NCI-H460 (cell line): ENCODE measurements at regions not wholly inside any gene's neighbourhood (a gene's known extent, or its start where the extent isn't known, plus 50 kb on each side); places are given as distances from the start of the nearest gene placed in this dataset.
"Not testable (repeated sequence)": the region's sequence is repeated elsewhere in the genome, so short reads cannot be mapped to it uniquely, and the experiment has no call there.

Experiments used
- DNase-seq: peaks from one replicate; pipeline ENCODE4 v3.0.0-alpha.2; 2016; ENCODE audit warnings: low read depth; ENCODE audit errors: extremely low read depth

DNA sequence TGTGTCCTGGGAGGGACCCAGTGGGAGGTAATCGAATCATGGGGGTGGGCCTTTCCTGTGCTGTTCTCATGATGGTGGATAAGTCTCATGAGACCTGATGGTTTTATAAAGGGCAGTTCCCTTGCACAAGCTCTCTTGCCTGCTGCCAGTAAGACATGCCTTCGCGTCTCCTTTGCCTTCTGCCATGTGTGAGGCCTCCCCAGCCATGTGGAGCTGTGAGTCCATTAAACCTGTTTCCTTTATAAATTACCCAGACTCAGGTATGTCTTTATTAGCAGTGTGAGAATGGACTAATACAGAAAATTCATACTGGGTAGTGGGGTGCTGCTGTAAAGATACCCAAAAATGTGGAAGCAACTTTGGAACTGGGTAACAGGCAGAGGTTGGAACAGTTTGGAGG, 300.0 kb upstream of the ZFP42 start:
- not testable (repeated sequence) for DNase-seq

DNA sequence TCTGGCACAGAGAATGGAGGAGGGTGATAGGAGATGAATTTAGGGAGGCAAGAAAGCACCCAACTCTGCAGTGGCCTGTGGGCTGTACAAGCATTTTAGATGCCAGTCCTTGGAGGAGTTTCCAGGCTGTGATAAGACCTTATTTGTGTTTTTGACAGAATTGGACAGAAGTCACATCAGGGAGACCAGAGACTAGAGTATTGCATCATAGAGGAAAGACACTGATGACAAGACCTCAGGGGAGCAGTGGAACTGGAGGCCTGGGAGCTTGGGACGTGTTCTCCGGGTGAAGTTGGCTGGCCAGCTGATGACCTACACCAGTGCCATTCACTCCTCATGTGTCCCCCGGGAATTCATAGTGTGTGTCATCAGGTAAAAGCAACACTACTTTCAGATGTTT, 284.0 kb upstream of the ZFP42 start:
- no peak for DNase-seq

DNA sequence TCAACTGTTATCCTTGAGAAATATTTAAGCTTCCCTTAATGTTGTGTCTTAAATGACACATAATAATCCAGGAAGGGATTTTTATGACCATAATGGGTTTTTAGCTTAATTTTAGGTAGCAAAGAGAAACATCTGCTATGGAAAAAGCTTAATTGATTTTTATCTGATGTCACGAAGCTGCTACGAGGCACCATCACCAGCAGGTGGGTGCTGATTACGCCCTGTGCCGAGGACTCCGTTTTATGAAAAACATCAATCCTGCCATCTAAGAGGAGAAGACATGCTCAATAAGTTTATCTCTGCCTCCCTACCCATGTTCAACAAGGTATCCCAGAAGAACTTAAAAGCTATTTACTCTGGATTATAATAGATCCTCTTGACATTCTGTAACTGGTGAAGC, 280.6 kb upstream of the ZFP42 start:
- no peak for DNase-seq

DNA sequence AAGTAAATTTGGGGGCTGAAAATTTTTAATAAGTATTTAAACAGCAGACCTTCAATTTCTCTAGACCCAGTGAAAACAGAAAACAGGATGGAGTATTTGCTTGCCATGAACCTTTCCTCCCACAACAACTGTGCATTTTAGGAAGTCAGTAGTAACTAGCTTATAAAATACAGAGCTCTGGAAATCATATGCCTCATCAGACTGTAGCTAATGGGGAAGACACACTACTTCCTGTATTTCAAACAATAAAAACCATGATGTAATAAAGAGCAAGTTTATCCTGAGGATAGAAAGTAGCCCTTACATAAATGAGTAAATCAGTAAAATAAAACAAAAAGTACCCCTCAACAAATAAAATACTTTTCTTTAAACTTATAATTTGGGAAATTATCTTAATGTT, 280.1 kb upstream of the ZFP42 start:
- DNase-seq: no peak

DNA sequence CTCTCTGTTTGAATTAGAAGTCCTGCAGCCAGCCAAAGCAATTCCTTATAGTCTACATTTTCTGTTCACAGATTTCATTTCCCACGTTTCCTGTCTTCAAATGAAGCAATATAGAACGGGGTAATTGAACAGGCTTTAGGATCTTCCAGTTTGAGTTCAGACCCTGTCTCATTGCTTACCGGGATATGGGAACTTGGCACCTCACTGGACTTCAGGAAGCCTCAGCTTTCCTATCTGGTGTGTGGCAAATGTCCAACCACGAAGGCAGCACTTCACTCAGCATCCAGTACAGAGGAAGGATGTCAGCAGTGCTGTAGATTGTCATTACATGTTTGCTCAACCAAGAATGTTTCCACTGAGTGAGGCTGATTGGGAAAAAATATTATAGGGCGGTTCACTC, 271.1 kb upstream of the ZFP42 start:
- no peak for DNase-seq

DNA sequence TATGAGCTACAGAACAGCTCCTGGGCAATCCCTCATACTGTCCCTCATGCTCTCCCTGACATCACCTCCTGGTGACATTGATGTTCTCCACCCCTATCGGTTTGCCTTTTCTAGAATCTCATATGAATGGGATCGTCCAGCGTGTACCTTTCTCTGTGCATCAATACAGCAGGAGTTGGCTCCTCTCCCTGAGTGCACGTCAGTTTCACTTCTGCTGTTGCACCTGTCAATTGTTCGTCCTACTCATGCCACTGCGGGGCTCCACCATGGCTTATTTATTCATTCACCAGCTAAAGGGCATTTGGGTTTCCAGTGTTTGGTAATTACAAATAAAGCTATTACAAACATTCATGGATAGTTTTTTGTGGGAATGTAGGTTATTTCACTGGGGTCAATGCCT, 269.1 kb upstream of the ZFP42 start:
- DNase-seq: no peak

DNA sequence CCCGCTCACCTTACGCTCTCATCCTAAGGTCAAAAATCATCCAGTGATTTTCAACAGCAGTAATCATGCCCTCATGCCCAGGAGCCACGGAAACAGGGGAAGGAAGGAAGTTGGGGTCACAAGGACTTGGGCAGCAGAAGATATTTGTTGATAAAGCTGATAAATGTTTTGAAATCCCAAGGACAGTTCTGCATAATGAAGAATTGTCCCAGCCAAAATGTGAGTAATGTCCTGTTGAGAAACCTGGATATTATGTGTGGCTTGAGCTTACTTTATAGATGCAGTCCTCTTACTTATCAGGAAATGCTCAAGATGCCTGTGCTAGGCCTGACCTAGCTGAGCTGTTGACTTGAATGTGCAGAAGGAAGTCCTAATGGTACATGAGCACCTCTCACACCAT, 263.0 kb upstream of the ZFP42 start:
- DNase-seq: no peak

DNA sequence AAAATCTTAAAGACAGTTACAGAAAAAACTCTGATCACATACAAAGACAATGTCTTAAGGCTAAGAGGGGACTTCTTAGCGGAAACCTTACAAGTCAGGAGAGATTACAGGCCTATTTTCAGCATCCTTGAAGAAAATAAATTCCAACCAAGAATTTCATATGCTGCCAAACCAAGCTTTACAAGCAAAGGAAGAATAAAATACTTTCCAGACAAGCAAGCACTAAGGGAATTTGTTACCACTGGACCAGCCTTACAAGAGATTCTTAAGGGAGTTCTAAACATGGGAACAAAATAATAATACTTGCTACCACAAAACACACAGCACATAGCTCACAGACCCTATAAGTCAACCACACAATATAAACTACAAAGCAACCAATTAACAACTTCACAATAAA, 255.8 kb upstream of the ZFP42 start:
- DNase-seq: no peak

DNA sequence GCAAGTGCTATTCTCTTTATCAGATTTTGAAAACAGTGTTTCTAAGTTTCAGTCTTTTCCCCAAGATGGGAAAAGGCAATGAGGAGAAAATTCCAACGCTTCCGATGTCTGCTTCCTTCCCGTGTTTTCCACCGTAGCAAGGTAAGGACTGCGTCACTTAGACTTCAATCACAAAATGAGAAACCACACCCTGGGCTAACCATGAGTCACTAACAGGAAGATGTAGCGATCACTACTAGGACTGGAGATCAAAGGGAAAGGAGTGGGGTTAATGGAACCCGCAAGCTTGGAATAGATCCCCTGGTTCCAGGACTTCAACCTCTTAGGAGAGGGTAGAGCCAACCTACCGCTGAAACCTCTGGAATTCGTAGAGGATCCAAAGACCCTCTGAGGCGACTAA, 250.7 kb upstream of the ZFP42 start:
- DNase-seq: no peak

DNA sequence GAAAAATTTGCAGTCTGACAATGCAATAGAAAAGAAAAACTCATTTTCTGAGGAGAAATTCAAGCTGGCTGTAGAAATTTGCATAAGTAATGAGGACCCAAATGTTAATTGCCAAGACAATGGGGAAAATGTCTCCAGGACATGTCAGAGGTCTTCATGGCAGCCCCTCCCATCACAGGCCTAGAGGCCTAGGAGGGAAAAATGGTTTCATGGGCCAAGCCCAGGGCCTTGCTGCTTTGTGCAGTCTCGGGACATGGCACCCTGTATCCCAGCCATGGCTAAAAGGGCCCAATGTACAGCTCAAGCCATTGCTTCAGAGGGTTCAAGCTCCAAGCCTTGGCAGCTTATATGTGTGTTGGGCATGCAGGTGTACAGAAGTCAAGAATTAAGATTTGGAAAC, 244.9 kb upstream of the ZFP42 start:
- DNase-seq: not testable (repeated sequence)

DNA sequence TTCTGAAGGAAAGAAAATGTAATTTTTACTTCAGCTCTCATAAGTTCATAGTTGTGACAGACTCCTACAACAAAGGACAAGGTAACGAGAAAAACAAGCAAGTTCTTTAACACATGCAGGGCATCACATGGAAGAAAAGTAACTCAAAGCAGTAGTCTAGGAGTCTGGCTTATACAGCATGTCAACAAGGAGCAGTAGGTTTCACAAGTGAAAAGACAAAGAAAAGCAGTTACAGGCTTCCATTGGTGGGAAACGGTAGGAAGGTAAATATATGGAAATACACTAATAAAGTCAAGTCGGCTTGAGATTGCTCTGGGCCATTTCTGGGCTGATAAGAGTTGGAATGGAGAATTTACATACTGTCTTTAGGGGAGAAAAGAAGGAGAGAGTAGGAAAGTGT, 228.4 kb upstream of the ZFP42 start:
- no peak for DNase-seq

DNA sequence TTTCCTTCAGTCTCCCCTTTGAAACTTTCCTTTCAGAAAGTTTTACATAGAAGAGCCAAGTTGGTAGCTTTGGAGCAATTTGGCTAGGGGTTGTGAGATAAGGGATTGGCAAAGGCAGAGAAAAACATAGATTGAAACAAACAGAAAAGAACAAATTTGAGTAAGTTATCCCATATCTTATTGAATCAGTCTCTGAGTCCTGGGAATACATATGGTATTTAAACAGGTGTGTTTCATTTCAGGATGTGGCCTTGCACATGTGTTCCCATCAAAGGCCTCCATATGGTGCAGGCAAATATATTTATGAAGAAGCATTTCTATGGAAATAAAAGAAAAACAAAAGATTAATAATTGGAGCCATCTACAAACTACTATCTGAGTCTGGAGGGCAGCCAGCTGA, 227.9 kb upstream of the ZFP42 start:
- no peak for DNase-seq

DNA sequence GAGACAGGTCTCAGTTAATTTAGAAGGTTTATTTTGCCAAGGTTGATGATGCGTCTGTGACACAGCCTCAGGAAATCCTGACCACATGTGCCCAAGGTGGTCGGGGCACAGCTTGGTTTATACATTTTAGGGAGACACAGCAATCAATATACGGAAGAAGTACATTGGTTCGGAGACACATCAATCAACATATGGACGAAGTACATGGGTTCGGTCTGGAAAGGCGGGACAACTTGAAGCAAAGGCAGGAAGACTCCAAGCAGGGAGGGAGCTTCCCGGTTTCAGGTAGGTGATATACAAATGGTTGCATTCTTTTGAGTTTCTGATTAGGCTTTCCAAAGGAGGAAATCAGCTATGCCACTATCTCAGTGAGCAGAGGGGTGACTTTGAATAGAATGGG, 225.2 kb upstream of the ZFP42 start:
- no peak for DNase-seq

DNA sequence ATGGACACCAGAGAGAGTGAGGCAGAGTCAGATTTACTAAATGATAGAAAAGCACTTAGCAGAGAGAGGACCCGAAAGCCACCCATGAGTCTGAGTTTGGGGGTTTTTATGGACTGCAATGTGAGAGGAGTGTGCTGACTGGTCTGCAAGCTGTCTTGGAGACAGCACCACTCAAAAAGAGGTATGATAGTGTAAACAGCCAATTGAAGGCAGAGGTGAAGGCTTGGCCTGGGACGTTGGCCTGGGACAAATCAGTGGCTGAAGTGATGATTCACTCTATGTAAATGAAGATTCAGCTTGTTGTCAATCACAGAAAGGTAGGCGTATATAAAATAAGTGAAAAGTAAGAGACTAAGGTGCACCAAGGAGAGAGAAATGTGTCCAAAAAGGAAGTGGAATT, 217.6 kb upstream of the ZFP42 start:
- no peak for DNase-seq

DNA sequence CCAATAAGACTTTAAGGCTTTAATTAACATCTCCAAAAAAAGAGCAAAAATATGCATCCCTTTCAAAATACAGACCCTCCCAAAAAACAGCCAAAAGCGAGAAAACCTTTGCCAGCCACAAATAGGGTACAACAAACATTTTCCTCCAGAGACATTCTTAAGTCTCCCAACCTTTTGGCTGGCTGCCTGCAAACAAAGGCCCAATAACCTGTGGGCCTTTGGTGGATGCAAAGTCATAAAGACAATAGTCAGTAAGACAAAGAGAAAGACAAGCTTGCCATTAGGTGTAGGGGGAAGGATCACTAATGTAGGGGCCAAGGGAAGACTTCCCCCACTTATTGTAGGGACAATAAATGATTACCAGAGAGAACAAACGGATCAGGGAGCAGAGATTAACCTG, 215.5 kb upstream of the ZFP42 start:
- DNase-seq: no peak

DNA sequence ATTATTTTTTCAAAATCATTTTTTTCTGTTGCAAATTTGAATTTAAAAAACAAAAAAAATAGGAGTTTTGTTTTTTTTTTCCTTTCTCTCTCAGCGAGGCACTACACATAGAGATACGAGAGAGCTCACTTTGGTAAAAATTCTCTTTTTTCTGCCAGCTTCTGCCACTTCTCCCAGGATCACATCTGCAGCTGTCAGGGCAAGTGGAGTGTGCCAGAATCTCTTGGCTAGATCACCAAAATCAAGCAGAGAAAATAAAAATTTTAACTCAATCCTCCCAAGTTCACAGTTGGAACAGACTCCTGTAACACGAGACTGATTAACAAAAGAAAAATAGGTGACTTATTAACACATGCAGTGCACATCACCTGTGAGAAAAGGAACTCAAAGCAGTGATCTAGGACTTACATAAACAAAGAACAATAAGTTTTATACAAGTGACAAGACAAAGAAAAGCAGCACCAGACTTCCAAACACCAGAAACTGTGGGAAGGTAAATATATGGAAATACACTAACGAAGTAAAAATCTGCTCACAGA, 213.2 kb upstream of the ZFP42 start:
- DNase-seq: no peak

DNA sequence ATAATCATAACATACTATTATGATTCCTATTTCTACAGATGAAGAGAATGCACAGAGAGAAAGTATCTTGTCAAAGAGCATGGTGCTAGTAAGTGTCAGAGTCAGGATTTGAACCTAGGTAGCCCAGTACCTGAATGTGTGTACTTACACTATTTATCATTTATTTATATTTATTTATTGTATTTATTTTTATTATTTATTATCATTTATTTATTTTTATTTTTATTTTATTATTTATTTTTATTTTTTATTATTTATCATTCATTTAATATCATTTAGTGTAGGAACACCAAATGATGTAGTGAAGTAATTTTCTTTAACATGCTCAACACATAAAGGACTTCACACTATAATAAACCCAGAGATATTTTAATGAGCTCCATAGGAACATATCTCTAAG, 209.4 kb upstream of the ZFP42 start:
- DNase-seq: no peak

DNA sequence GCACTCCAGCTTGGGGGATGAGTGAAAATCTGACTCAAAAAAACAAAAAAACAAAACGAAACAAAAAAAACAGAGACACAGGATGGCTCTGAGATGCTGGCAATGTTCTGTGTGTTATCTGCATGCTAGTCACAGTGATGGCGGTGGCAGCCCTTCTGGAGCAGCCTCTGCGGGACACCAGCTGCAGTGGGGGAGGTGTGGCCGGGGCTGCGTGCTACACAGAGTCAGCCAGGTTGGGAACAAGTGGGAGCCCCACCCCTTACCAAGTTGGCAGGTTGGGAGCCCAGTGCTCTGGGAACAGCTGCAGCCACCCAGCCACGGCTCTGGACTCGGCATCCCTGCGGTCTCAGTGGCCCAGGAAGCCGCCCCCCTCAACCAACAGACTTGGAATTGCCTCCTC, 206.5 kb upstream of the ZFP42 start:
- DNase-seq: no peak

DNA sequence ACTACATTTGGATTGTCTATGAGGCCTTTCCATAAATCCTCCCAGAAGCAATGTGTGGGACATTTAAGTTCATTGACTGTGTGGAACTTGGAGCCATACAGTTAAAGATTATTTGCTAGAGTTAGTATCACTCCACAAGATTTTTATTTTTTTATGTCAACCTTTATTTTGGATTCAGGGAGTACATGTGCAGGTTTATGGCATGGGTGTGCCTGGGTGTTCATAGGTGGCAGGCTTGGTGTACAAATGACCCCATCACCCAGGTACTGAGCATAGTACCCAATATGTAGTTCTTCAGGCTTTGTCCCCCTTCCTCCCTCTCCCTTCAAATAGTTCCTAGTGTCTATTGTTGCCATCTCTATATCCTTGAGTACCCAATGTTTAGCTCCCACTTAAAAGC, 199.8 kb upstream of the ZFP42 start:
- DNase-seq: no peak

DNA sequence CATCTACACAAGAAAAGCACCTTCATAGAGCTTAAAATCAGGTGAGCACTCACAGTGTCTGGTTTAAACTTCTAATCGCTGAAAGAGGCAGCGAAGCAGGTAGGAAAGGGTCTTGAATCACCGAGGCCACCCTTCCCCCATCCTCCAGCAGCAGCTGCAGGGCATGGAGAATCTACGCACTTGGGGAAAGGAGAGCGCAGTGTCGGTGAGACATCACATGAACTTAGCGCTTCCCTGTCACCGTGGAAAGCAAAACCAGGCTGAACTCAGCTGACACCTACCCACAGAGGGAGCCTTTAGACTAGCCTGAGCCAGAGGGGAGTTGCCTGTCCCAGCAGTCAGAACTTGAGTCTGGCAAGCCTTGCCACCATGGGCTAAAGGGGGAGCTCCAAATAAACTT, 197.2 kb upstream of the ZFP42 start:
- DNase-seq: no peak

DNA sequence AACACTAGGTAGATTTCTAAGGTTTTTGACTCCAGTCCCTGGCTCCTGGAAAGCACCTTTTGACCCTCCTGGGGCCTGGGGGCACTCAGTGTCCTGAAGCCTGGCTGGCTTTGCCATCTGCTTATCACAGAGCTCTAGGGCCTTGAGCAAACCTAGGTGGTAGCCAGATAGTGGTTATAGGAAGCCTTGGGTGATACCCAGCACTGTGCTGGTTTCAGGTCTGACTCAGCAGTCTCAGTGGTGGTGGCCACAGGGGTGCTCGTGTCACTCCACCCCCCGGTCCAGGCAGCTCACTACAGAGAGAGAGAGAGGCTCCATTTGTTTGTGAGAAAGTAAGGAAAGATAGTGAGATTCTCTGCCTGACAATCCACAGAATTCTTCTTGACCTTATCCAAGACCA, 195.8 kb upstream of the ZFP42 start:
- DNase-seq: no peak

DNA sequence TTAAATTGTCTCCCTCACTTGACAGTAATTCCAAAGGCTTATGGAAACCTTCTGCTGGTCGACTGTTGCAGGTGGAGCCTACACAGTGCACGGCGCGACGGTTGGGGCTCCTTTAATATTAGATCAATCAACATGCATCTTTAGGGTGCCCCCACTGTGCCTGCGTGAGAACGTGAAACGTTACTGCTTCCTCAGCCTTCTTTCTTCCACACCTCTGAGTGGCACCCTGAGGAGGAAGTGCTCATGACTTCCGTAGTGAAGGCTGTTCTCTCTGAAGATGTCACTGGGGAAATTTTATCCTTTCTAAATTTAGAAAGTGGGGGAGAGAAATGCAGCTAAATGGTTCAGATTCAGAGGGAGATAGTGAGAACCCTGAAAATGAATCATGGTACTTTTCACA, 184.0 kb upstream of the ZFP42 start:
- DNase-seq: no peak

DNA sequence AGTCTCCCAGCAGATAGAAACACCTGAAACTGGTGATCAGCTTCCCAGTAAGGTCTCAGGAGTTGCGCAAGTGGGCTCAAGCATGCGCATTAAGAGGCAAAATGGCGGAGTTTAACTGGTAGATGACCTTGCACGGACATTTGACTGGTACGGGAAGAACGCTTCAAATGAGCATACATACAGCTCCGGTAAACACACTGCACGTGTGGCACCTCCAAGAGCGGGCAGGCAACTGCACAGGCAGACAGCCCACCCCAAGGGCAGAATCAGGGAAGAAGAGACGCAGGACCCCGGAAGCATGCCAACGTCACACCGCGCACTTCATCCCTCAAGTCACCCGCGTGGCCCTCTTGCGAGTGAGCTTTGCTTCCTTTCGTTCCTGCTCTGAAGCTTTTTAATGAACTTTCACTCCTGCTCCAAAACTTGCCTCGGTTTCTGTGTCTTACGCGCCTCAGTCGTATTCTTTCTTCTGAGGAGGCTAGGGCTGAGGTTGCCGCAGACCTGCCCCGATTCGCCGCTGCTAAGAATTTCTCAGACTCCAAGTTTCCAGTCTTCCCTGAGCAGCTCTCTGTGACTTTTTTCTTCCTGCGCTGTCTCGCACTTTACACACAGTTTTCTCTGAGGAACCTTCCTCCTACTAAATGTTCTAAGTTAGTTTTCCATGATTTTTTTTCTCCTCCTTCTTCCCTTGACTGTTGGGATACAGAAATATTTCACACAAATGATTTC, 180.7 kb upstream of the ZFP42 start:
- no peak for DNase-seq
